IPS-20b (cell line): ENCODE measurements at regions not wholly inside any gene's neighbourhood (a gene's known extent, or its start where the extent isn't known, plus 50 kb on each side); places are given as distances from the start of the nearest gene placed in this dataset.

Experiments
- H3K27ac ChIP-seq: one replicate; pipeline ENCODE4 v1.5.1; 2013; ENCODE audit warnings: low read length
- H3K27me3 ChIP-seq: 2 replicates; pipeline ENCODE4 v1.6.1; 2013; ENCODE audit warnings: mild to moderate bottlenecking, low read length, inconsistent platforms; ENCODE audit not compliant: insufficient read depth
- H3K36me3 ChIP-seq: 2 replicates; pipeline ENCODE4 v1.6.1; 2013; ENCODE audit warnings: low read depth, mild to moderate bottlenecking, inconsistent platforms, low read length, moderate library complexity; ENCODE audit not compliant: insufficient read depth
- H3K4me1 ChIP-seq: 2 replicates; pipeline ENCODE4 v1.6.1; 2013; ENCODE audit warnings: mild to moderate bottlenecking, control low read depth, inconsistent platforms, low read length, moderate library complexity; ENCODE audit not compliant: insufficient read depth
- H3K4me3 ChIP-seq: 2 replicates; pipeline ENCODE4 v1.5.1; 2013; ENCODE audit warnings: mild to moderate bottlenecking, low read length, inconsistent platforms
- H3K9ac ChIP-seq: 2 replicates; pipeline ENCODE4 v1.6.1; 2013; ENCODE audit warnings: low read depth, mild to moderate bottlenecking, inconsistent platforms, low read length, moderate library complexity
- H3K9me3 ChIP-seq: 2 replicates; pipeline ENCODE4 v1.6.1; 2013; ENCODE audit warnings: mild to moderate bottlenecking, low read depth, low read length, inconsistent platforms; ENCODE audit not compliant: insufficient read depth

DNA sequence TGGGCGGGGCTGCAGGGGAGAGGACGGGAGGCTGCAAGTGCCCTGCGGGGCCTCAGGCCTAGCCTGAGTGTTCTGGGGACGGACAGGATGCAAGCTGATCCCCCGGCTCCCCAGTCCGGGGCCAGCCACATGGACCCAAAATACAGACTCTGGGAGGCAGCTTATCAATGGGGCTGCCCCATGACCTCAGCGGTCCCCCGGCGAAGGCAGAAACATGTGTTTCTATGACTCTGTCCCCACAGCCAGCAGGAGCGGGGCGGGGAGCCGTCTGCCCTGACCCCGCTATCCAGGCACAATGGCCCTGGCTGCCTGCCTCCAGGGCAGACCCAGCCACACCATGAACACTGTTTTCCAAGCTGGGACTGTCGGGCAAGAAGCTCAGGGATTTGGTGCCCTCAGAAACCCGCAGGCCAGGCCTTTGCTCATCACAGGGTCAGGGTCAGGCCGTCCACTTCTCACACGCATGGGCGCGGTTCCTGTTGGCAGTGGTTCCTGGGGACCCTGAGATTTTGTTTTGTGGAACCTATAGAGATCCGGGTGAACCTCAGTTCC is 75.0 kb downstream of the RFLNA start:
- no peak overlapping the region for H3K27ac ChIP-seq
- no peak overlapping the region for H3K9ac ChIP-seq
- no peak overlapping the region for H3K4me3 ChIP-seq
- peaks cover 34% of the 10 kb centered on the region for H3K36me3 ChIP-seq
- H3K27me3 ChIP-seq, result no peaks in the 10 kb centered on the region
- H3K4me1 ChIP-seq, result no peaks in the 10 kb centered on the region
- no peaks in the 10 kb centered on the region for H3K9me3 ChIP-seq

DNA sequence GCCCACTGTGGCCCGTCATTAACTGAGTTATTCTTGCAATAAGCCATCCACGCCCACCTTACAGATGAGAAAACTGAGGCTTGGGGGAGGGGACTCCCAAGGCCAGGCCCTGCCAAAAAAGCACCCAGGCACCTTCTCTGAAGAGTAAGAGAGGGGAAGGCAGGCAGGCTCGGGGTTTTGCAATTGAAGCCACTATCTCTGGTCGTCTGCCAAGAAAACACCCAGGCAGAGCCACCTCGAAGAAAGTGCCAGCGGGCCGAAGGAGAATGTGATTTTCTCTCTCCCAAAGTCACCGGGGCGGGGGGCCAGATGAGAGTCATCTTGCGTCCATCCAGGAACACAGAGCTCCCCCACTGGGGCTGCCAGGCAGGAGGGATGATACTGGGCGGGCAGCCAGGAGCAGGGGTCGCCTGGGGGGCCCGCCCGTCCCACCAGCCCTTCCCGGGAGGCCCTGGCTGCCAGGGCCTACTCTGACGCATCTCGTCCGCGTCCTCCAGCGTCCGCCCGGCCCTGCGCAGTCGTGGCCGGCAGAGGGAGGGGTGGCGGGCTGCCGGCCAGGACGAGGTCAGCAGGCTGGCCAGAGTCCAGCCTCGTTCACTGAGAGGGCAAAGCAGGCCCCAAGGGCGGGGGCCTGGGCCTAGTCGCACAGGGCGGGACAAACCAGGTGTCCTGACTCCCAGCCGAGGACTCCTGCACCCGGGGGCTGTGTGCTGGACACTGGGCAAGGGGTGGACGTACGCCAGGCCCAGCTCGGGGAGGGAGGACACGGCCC is 74.3 kb downstream of the RFLNA start:
- Histone ChIP-seq H3K36me3 (peaks cover 34% of the 10 kb centered on the region), H3K9me3 (no peaks in the 10 kb centered on the region), H3K27me3 (no peaks in the 10 kb centered on the region), H3K4me1 (no peaks in the 10 kb centered on the region), H3K9ac (no peak overlapping the region), H3K27ac (no peak overlapping the region), H3K4me3 (no peak overlapping the region)

DNA sequence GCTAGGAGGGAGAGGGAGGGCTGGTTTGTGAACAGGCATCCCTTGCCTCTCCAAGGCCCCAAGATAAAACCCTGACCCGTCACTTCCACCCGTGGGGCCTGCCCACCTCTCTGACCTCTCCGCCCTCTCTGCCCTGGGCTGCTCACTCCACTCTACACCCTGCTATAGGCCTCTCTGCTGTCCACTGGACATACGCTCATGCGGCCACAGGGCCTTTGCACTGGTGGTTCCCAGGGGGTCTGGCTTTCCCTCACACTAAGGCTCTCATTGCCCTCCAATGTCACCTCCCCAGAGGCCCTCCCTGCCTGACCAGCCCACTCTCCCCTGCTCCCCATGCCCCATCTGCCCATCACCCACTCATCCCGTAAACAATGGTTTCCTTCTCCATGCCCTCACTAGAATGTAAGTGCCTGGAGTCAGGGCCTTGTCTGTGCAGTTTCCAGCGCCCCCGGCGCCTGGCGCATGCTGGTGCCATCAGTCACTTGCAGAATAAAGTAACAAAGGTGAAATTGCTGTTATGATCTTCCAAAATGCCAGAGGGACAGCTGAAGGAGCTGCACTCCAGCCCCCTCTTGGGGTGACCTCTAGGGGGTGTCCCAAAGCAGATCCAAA is 73.6 kb downstream of the RFLNA start:
- Histone ChIP-seq H3K27ac (no peak overlapping the region), H3K9me3 (no peaks in the 10 kb centered on the region), H3K4me3 (no peak overlapping the region), H3K9ac (no peak overlapping the region), H3K27me3 (no peaks in the 10 kb centered on the region), H3K4me1 (no peaks in the 10 kb centered on the region), H3K36me3 (peaks cover 34% of the 10 kb centered on the region)

DNA sequence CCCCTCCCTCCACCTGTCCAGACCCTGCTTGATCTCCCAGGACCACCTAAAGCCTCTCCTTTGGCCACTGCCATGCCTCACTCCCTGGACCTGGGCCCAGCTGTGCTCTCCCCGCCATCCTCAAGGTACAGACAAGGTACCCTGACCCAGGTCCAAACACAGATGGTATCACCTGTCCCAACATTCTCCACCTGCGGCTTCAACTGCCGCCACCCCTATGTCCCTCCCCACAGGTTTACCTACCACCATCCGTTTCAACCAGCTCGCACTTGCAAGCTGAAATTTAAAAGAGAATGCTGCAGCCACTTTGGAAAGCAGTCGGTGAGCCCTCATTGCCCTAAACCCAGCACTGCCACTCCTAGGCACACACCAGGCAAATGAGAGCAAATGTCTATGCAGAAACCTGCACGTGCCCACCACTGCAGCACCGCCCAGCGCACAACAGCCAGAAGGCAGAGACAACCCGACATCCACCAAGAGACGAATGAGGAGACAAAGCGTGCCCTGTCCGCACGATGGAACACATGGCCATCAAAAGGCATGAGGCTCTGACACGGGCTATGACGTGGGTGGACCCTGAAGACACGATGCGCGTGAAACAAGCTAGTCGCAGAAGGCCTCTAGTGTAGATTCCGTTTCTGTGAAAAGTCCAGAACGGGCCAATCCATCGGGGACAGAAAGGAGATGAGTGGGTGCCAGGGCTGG is 71.0 kb downstream of the RFLNA start:
- no peaks in the 10 kb centered on the region for H3K9me3 ChIP-seq
- H3K4me3 ChIP-seq, result no peak overlapping the region
- no peak overlapping the region for H3K27ac ChIP-seq
- H3K4me1 ChIP-seq, result no peaks in the 10 kb centered on the region
- no peak overlapping the region for H3K9ac ChIP-seq
- H3K27me3 ChIP-seq, result no peaks in the 10 kb centered on the region
- peaks cover 35% of the 10 kb centered on the region for H3K36me3 ChIP-seq
